Suppressor macrophage treated with lipopolysaccharide for 1 hour (primary cell): ENCODE measurements at regions not wholly inside any gene's neighbourhood (a gene's known extent, or its start where the extent isn't known, plus 50 kb on each side); places are given as distances from the start of the nearest gene placed in this dataset.

Experiments used
- DNase-seq, 3 donors: peaks; one replicate each; pipeline ENCODE4 v3.0.0-alpha.2; 2020 to 2022

GRCh38 chr3:193938613-193939012 lies 197.3 kb upstream of the HES1 start:
- DNase-seq, result no peak

GRCh38 chr3:193939527-193939926 lies 196.4 kb upstream of the HES1 start:
- no peak for DNase-seq

- DNase-seq, result no peak
Measured at GRCh38 chr3:193940526-193940925, 195.4 kb upstream of the HES1 start.

GRCh38 chr3:193941486-193941885 lies 194.5 kb upstream of the HES1 start:
- no peak for DNase-seq

- no peak for DNase-seq
Measured at GRCh38 chr3:193942516-193943055, 193.4 kb upstream of the HES1 start.

GRCh38 chr3:193943200-193943599 lies 192.7 kb upstream of the HES1 start:
- no peak for DNase-seq

GRCh38 chr3:193943851-193944517 lies 192.0 kb upstream of the HES1 start:
- no peak for DNase-seq

- DNase-seq, result no peak
Measured at GRCh38 chr3:193944518-193944884, 191.4 kb upstream of the HES1 start.

- DNase-seq, result no peak
Measured at GRCh38 chr3:193945143-193945542, 190.8 kb upstream of the HES1 start.

- no peak for DNase-seq
Measured at GRCh38 chr3:193946945-193947344, 189.0 kb upstream of the HES1 start.

GRCh38 chr3:193947596-193947995 lies 188.4 kb upstream of the HES1 start:
- DNase-seq, result no peak

GRCh38 chr3:193948459-193948858 lies 187.5 kb upstream of the HES1 start:
- DNase-seq, result no peak

GRCh38 chr3:193951859-193952258 lies 184.1 kb upstream of the HES1 start:
- DNase-seq, result no peak

- DNase-seq, result no peak
Measured at GRCh38 chr3:193954752-193955151, 181.2 kb upstream of the HES1 start.

GRCh38 chr3:193955719-193956118 lies 180.2 kb upstream of the HES1 start:
- no peak for DNase-seq

- DNase-seq, result no peak
Measured at GRCh38 chr3:193959861-193960260, 176.1 kb upstream of the HES1 start.

- DNase-seq, result no peak
Measured at GRCh38 chr3:193960487-193961274, 175.3 kb upstream of the HES1 start.

- no peak for DNase-seq
Measured at GRCh38 chr3:193962986-193963685, 172.8 kb upstream of the HES1 start.

GRCh38 chr3:193963808-193964516 lies 172.0 kb upstream of the HES1 start:
- DNase-seq, result no peak

GRCh38 chr3:193964517-193964880 lies 171.4 kb upstream of the HES1 start:
- DNase-seq, result no peak

GRCh38 chr3:193968380-193968974 lies 167.5 kb upstream of the HES1 start:
- peak in 2 of 3 donors; percentile 17 to 33 for DNase-seq

- DNase-seq, result peak; percentile 60 to 73 (median 71)
Measured at GRCh38 chr3:193970131-193970772, 165.7 kb upstream of the HES1 start.
